Ascending aorta (tissue), 2 donors: ENCODE measurements at regions not wholly inside any gene's neighbourhood (a gene's known extent, or its start where the extent isn't known, plus 50 kb on each side); places are given as distances from the start of the nearest gene placed in this dataset.
"Not testable (repeated sequence)": the region's sequence is repeated elsewhere in the genome, so short reads cannot be mapped to it uniquely, and the experiment has no call there.

Experiments
- DNase-seq, 2 donors: peaks; one replicate each; pipeline ENCODE4 v3.0.0-alpha.2; 2019; ENCODE audit warnings: low spot score in 2 of 2
- H3K27ac ChIP-seq, 2 donors: fragments of 200-600 bp; sonication (generic); one replicate each; pipeline ENCODE4 v1.5.1; 2016 to 2017; ENCODE audit warnings: mild to moderate bottlenecking in 1 of 2
- H3K27me3 ChIP-seq: fragments of 200-600 bp; sonication (generic); one replicate; pipeline ENCODE4 v1.5.1; 2017
- H3K36me3 ChIP-seq, 2 donors: fragments of 200-600 bp; sonication (generic); one replicate each; pipeline ENCODE4 v1.5.1; 2016
- H3K4me1 ChIP-seq, 2 donors: fragments of 200-600 bp; sonication (generic); one replicate each; pipeline ENCODE4 v1.5.1; 2016 to 2017; ENCODE audit warnings: mild to moderate bottlenecking in 1 of 2
- H3K4me3 ChIP-seq, 2 donors: fragments of 200-600 bp; sonication (generic); one replicate each; pipeline ENCODE4 v1.5.1; 2016 to 2017; ENCODE audit warnings: mild to moderate bottlenecking in 1 of 2
- H3K9me3 ChIP-seq, 2 donors: fragments of 200-600 bp; sonication (generic); one replicate each; pipeline ENCODE4 v1.5.1; 2016
- intact Hi-C: fragments of 100-400 bp; cut with DNase I; formaldehyde crosslinking; loops from one replicate; pipeline ENCODE4 v1.15.1; 2023
- TF ChIP-seq, protein P1 (sequence below), 3 experiments: fragments of 200-600 bp in 2 of 3; fragments of 450-650 bp in 1 of 3; sonication (generic) in 2 of 3; IDR thresholded peaks; one replicate each; pipeline ENCODE4 v1.5.1; 2016 to 2019; ENCODE audit warnings: antibody characterized with exemption in 3 of 3, mild to moderate bottlenecking in 1 of 3, moderate library complexity in 1 of 3

DNA sequence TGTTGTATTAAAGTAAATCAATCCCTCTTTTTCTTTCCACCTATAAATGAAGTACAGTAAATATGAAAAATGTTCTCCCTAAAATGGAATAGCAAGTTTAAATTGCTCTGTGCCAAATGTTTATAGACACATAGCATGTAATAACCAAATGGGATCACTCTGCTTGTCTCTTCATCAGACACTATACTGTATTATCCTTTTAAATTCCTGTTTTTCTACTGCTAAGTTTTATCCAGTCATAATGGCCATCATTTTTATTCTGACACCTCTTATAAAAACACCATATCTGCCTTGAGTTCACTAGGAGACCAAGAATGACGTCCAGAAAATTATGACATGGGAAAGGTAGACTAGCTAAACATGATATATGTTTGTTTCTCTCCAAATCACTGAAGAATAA lies 252.8 kb downstream of the CAAP1 start:
- H3K4me3 ChIP-seq = no peak overlapping the region
- TF ChIP-seq, protein P1, sequence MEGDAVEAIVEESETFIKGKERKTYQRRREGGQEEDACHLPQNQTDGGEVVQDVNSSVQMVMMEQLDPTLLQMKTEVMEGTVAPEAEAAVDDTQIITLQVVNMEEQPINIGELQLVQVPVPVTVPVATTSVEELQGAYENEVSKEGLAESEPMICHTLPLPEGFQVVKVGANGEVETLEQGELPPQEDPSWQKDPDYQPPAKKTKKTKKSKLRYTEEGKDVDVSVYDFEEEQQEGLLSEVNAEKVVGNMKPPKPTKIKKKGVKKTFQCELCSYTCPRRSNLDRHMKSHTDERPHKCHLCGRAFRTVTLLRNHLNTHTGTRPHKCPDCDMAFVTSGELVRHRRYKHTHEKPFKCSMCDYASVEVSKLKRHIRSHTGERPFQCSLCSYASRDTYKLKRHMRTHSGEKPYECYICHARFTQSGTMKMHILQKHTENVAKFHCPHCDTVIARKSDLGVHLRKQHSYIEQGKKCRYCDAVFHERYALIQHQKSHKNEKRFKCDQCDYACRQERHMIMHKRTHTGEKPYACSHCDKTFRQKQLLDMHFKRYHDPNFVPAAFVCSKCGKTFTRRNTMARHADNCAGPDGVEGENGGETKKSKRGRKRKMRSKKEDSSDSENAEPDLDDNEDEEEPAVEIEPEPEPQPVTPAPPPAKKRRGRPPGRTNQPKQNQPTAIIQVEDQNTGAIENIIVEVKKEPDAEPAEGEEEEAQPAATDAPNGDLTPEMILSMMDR (IDR thresholded peaks at IDR 0.05) = no peak
- H3K27ac ChIP-seq = no peak overlapping the region
- H3K36me3 ChIP-seq = no peaks in the 10 kb centered on the region
- H3K27me3 ChIP-seq = no peaks in the 10 kb centered on the region
- H3K9me3 ChIP-seq = no peaks in the 10 kb centered on the region
- no peaks in the 10 kb centered on the region for H3K4me1 ChIP-seq
- no peak for DNase-seq
- intact Hi-C loops = no loop called here

DNA sequence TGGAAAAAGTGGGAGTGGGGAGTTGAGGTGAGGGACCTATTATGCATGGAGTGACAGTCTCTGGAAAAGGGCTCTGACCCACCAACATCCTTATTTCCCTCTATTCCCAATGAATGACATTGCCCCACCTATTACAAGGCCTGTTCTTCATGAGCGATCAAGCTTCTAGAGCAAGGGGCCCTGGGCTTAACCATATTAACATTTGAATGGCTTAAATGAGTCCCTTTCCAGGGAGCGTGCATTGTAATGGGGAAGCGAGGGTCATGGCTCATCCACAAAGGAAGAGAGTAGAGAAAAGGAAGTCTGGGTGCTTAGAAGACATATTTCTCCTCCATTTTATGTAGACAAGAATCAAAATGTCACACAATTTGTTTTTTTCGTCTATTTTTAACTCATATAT lies 255.5 kb downstream of the CAAP1 start:
- H3K27me3 ChIP-seq = no peaks in the 10 kb centered on the region
- no peaks in the 10 kb centered on the region for H3K9me3 ChIP-seq
- no peak overlapping the region for H3K27ac ChIP-seq
- H3K4me1 ChIP-seq = no peaks in the 10 kb centered on the region
- intact Hi-C loops = no loop called here
- H3K36me3 ChIP-seq = no peaks in the 10 kb centered on the region
- TF ChIP-seq, protein P1 (IDR thresholded peaks at IDR 0.05) = no peak
- H3K4me3 ChIP-seq = no peak overlapping the region
- DNase-seq = no peak

DNA sequence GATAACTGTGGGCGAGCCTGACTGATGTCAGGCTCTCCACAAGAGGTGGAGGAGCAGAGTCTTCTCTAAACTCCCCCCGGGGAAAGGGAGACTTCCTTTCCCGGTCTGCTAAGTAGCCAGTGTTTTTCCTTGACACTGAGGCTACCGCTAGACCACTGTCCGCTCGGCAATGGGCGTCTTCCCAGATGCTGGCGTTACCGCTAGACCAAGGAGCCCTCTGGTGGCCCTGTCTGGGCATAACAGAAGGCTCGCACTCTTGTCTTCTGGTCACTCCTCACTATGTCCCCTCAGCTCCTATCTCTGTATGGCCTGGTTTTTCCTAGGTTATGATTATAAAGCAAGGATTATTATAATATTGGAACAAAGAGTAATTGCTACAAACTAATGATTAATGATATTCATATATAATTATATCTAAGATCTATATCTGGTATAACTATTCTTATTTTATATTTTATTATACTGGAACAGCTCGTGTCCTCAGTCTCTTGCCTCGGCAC lies 278.7 kb downstream of the CAAP1 start:
- not testable (repeated sequence) for H3K27ac ChIP-seq, DNase-seq, H3K4me1 ChIP-seq, H3K4me3 ChIP-seq, H3K27me3 ChIP-seq, H3K9me3 ChIP-seq, H3K36me3 ChIP-seq
- intact Hi-C loops = loop anchor here (2.0 kb wide), 1 partner anchor 113 kb away; no protein-coding TSS in a partner anchor
- TF ChIP-seq, protein P1 (IDR thresholded peaks at IDR 0.05) = peak; percentile 27 to 58 (median 46)

DNA sequence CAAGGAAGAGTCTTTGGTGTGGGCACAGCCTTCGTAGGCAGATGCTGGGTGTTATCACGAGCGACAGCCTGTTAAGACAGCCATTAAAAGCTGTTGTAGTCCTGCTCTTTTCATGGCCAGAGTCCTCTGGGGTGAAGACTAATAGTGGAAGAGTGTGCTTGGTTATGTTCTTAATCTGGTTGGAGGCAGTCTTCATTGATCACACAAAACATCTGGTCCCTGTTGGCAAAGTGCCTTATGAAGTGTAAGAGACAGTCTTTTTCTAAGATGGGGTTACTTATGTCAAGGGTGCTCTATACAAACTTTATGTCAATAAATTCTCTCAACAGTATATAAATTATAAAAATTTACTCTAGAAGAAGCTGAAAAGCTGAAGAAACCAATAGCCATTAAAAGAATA lies 280.4 kb downstream of the CAAP1 start:
- H3K27me3 ChIP-seq = no peaks in the 10 kb centered on the region
- intact Hi-C loops = no loop called here
- no peaks in the 10 kb centered on the region for H3K9me3 ChIP-seq
- DNase-seq = no peak
- H3K36me3 ChIP-seq = no peaks in the 10 kb centered on the region
- H3K27ac ChIP-seq = no peak overlapping the region
- no peaks in the 10 kb centered on the region for H3K4me1 ChIP-seq
- TF ChIP-seq, protein P1 (IDR thresholded peaks at IDR 0.05) = no peak
- H3K4me3 ChIP-seq = no peak overlapping the region

DNA sequence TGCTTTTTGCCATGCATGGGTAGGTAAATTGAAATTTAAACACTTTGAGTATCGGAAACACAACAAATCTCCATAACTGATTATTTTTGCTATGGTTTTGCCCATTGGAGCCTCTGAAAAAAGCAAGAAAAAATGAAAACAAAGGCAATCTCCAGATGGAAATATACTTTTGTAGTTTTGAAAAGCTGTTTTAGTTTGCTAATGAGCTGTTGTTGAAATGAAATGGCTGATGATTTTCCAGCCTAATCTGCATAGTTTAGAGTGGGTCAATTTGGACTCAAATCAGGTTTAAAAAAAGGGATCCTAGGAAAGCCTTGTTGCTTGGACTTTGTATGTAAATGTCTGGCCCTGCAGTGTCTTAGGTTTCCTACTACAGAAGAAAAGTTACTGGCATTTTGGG lies 285.8 kb downstream of the CAAP1 start:
- no peak overlapping the region for H3K4me3 ChIP-seq
- TF ChIP-seq, protein P1 (IDR thresholded peaks at IDR 0.05) = no peak
- H3K27me3 ChIP-seq = no peaks in the 10 kb centered on the region
- intact Hi-C loops = no loop called here
- DNase-seq = no peak
- no peaks in the 10 kb centered on the region for H3K9me3 ChIP-seq
- H3K4me1 ChIP-seq = no peaks in the 10 kb centered on the region
- H3K36me3 ChIP-seq = no peaks in the 10 kb centered on the region
- no peak overlapping the region for H3K27ac ChIP-seq

DNA sequence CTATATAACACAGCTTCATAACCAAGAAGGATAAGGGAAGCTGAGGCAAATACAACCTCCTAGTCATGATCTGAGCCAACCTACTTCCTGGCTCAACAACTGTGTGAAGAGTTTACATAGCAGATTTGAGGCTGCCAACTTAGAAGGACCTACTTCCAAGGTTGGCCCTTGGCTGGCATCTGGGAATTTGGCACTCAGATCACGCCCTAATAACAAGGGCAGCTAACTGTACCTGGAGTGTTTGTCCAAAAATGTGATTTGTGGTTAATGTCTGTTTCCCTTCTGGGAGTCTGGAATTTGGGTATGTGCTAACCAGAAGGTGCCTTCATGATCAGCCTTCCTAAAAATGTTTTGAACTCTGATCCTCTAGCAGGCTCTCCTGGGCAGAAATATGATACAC lies 287.2 kb downstream of the CAAP1 start:
- H3K4me3 ChIP-seq = no peak overlapping the region
- H3K4me1 ChIP-seq = no peaks in the 10 kb centered on the region
- H3K9me3 ChIP-seq = no peaks in the 10 kb centered on the region
- intact Hi-C loops = no loop called here
- TF ChIP-seq, protein P1 (IDR thresholded peaks at IDR 0.05) = no peak
- DNase-seq = no peak
- no peaks in the 10 kb centered on the region for H3K36me3 ChIP-seq
- H3K27me3 ChIP-seq = no peaks in the 10 kb centered on the region
- no peak overlapping the region for H3K27ac ChIP-seq
